IMR-90 (cell line): ENCODE measurements at regions not wholly inside any gene's neighbourhood (a gene's known extent, or its start where the extent isn't known, plus 50 kb on each side); places are given as distances from the start of the nearest gene placed in this dataset.

Source experiments
- ATAC-seq: fragments of 200-7000 bp; cut with Tn5 transposase; 2 replicates; pipeline ENCODE4 v1.9.1; 2020; ENCODE audit warnings: low read depth, mild to moderate bottlenecking, moderate library complexity
- BruUV-seq: library from RNA; stranded (reverse); fragments of 400-500 nt; replicated peaks from 2 replicates; lab custom pipeline; 2021; lab: Mats Ljungman, UMichigan
- CTCF ChIA-PET: fragments of 300-600 bp; formaldehyde crosslinking; extraction: SDS; loops from one replicate; lab custom pipeline; 2021; ENCODE audit warnings: antibody characterized with exemption; lab: Yijun Ruan, JAX
- POLR2A ChIA-PET: fragments of 300-600 bp; sonication (Branson Sonifier 250); formaldehyde crosslinking; loops from one replicate; lab custom pipeline; 2022; ENCODE audit warnings: antibody characterized with exemption; ENCODE audit not compliant: unreplicated experiment; lab: Charles Lee
- DNase-seq: peaks from one replicate; pipeline ENCODE4 v3.0.0; 2013
- H2AFZ ChIP-seq: replicated peaks from 2 replicates; pipeline ENCODE3; 2013; ENCODE audit warnings: low read length, mild to moderate bottlenecking; ENCODE audit not compliant: poor library complexity
- H2AK5ac ChIP-seq: 2 replicates; pipeline ENCODE4 v1.6.1; 2013; ENCODE audit warnings: low read depth, low read length, inconsistent platforms
- H2AK9ac ChIP-seq: replicated peaks from 2 replicates; pipeline ENCODE3; 2013; ENCODE audit warnings: mild to moderate bottlenecking, low read depth, low read length, moderate library complexity; ENCODE audit not compliant: poor library complexity
- H2BK120ac ChIP-seq: 2 replicates; pipeline ENCODE4 v1.6.1; 2013; ENCODE audit warnings: low read depth, low read length, inconsistent platforms
- H2BK15ac ChIP-seq: 3 replicates; pipeline ENCODE4 v1.6.1; 2013; ENCODE audit warnings: low read depth, low read length, inconsistent platforms
- H2BK20ac ChIP-seq: 2 replicates; pipeline ENCODE4 v1.6.1; 2013; ENCODE audit warnings: low read depth, mild to moderate bottlenecking, inconsistent platforms, low read length, moderate library complexity
- H2BK5ac ChIP-seq: 2 replicates; pipeline ENCODE4 v1.6.1; 2013; ENCODE audit warnings: mild to moderate bottlenecking, low read depth, low read length, inconsistent platforms; ENCODE audit not compliant: poor library complexity, severe bottlenecking
- H3K14ac ChIP-seq: replicated peaks from 2 replicates; pipeline ENCODE4 v1.6.1; 2013; ENCODE audit warnings: low read depth, low read length, inconsistent platforms
- H3K18ac ChIP-seq: 2 replicates; pipeline ENCODE4 v1.6.1; 2013; ENCODE audit warnings: low read depth, low read length, control low read depth
- H3K23ac ChIP-seq: 2 replicates; pipeline ENCODE4 v1.6.1; 2013; ENCODE audit warnings: low read depth, low read length, inconsistent platforms
- H3K27ac ChIP-seq: 2 replicates; pipeline ENCODE4 v1.5.1; 2013; ENCODE audit warnings: mild to moderate bottlenecking, control low read depth, low read length; ENCODE audit not compliant: insufficient read depth
- H3K27me3 ChIP-seq: 2 replicates; pipeline ENCODE4 v1.6.1; 2013; ENCODE audit warnings: low read length; ENCODE audit not compliant: control insufficient read depth, insufficient read depth
- H3K36me3 ChIP-seq: 2 replicates; pipeline ENCODE4 v1.6.1; 2013; ENCODE audit warnings: low read length, mixed read lengths; ENCODE audit not compliant: control insufficient read depth, insufficient read depth
- H3K4ac ChIP-seq: 2 replicates; pipeline ENCODE4 v1.6.1; 2013; ENCODE audit warnings: low read depth, low read length, inconsistent platforms
- H3K4me1 ChIP-seq: 2 replicates; pipeline ENCODE4 v1.6.1; 2013; ENCODE audit warnings: low read length, mixed read lengths; ENCODE audit not compliant: control insufficient read depth, insufficient read depth
- H3K4me2 ChIP-seq: 2 replicates; pipeline ENCODE4 v1.6.1; 2013; ENCODE audit warnings: low read depth, mild to moderate bottlenecking, control low read depth, low read length, moderate library complexity
- H3K4me3 ChIP-seq: 2 replicates; pipeline ENCODE4 v1.5.1; 2013; ENCODE audit warnings: low read depth, mild to moderate bottlenecking, control low read depth, low read length, moderate library complexity; ENCODE audit not compliant: insufficient read depth
- H3K56ac ChIP-seq: 2 replicates; pipeline ENCODE4 v1.6.1; 2013; ENCODE audit warnings: low read length, inconsistent platforms; ENCODE audit not compliant: insufficient read depth; ENCODE audit errors: extremely low read depth
- H3K79me1 ChIP-seq, 2 experiments: 2 replicates each; pipeline ENCODE4 v1.6.1; 2013; ENCODE audit warnings: low read length in 2 of 2, inconsistent platforms in 1 of 2, low read depth in 1 of 2
- H3K9ac ChIP-seq: 2 replicates; pipeline ENCODE4 v1.6.1; 2013; ENCODE audit warnings: low read depth, low read length, control low read depth
- H3K9me1 ChIP-seq: 2 replicates; pipeline ENCODE4 v1.6.1; 2013; ENCODE audit warnings: low read length, inconsistent platforms; ENCODE audit not compliant: insufficient read depth
- H3K9me3 ChIP-seq: 2 replicates; pipeline ENCODE4 v1.6.1; 2013; ENCODE audit warnings: low read length; ENCODE audit not compliant: control insufficient read depth, insufficient read depth
- H4K20me1 ChIP-seq: 2 replicates; pipeline ENCODE4 v1.6.1; 2013; ENCODE audit warnings: low read length, inconsistent platforms; ENCODE audit not compliant: insufficient read depth
- H4K5ac ChIP-seq: 2 replicates; pipeline ENCODE4 v1.6.1; 2013; ENCODE audit warnings: mild to moderate bottlenecking, low read depth, low read length, control low read depth
- H4K8ac ChIP-seq, 2 experiments: 2 replicates each; pipeline ENCODE4 v1.6.1; 2013; ENCODE audit warnings: low read depth in 2 of 2, low read length in 2 of 2, control low read depth in 1 of 2, inconsistent platforms in 1 of 2
- H4K91ac ChIP-seq: 2 replicates; pipeline ENCODE4 v1.6.1; 2013; ENCODE audit warnings: low read depth, low read length, inconsistent platforms; ENCODE audit not compliant: insufficient read depth
- BHLHE40 ChIP-seq: fragments of 150-350 bp; IDR thresholded peaks from 2 replicates; pipeline ENCODE4 v1.6.1; 2016; ENCODE audit warnings: mild to moderate bottlenecking, low read depth, low read length
- CEBPB ChIP-seq: IDR thresholded peaks from 2 replicates; pipeline ENCODE4 v1.6.1; 2012; ENCODE audit warnings: low read depth, low read length, improper control_type of control experiment
- CHD1 ChIP-seq: IDR thresholded peaks from 2 replicates; pipeline ENCODE4 v1.6.1; 2012; ENCODE audit warnings: low read depth, low read length, improper control_type of control experiment
- CTCF ChIP-seq: conservative IDR thresholded peaks from 2 replicates; pipeline ENCODE4 v1.5.1; 2012; ENCODE audit warnings: mild to moderate bottlenecking, low read depth, low read length, improper control_type of control experiment
- FOS ChIP-seq: fragments of 150-350 bp; IDR thresholded peaks from 2 replicates; pipeline ENCODE4 v1.6.1; 2016; ENCODE audit warnings: low read depth, low read length
- MAFK ChIP-seq: IDR thresholded peaks from 2 replicates; pipeline ENCODE4 v1.6.1; 2012; ENCODE audit warnings: low read depth, low read length, improper control_type of control experiment
- MAZ ChIP-seq: IDR thresholded peaks from 2 replicates; pipeline ENCODE4 v1.6.1; 2012; ENCODE audit warnings: low read depth, mild to moderate bottlenecking, low read length, improper control_type of control experiment, moderate library complexity, borderline replicate concordance
- MXI1 ChIP-seq: IDR thresholded peaks from 2 replicates; pipeline ENCODE4 v1.6.1; 2012; ENCODE audit warnings: low read depth, mild to moderate bottlenecking, low read length, moderate library complexity, borderline replicate concordance
- NFE2L2 ChIP-seq: fragments of 150-350 bp; IDR thresholded peaks from 2 replicates; pipeline ENCODE4 v1.6.1; 2016; ENCODE audit warnings: low read depth, mild to moderate bottlenecking, low read length
- POLR2A ChIP-seq: IDR thresholded peaks from 2 replicates; pipeline ENCODE4 v1.6.1; 2012; ENCODE audit warnings: mild to moderate bottlenecking, low read depth, low read length
- RAD21 ChIP-seq: IDR thresholded peaks from 2 replicates; pipeline ENCODE4 v1.6.1; 2012; ENCODE audit warnings: low read length, improper control_type of control experiment
- RCOR1 ChIP-seq: IDR thresholded peaks from 2 replicates; pipeline ENCODE4 v1.6.1; 2012; ENCODE audit warnings: mild to moderate bottlenecking, low read length, improper control_type of control experiment; ENCODE audit not compliant: insufficient replicate concordance
- RFX5 ChIP-seq: IDR thresholded peaks from 2 replicates; pipeline ENCODE4 v1.8.0; 2012; ENCODE audit warnings: low read depth, mild to moderate bottlenecking, low read length, moderate library complexity
- SMC3 ChIP-seq: fragments of 150-350 bp; IDR thresholded peaks from 2 replicates; pipeline ENCODE4 v1.6.1; 2016; ENCODE audit warnings: low read depth, mild to moderate bottlenecking, antibody characterized with exemption, low read length, moderate library complexity
- USF2 ChIP-seq: fragments of 150-350 bp; IDR thresholded peaks from 2 replicates; pipeline ENCODE4 v1.6.1; 2017; ENCODE audit warnings: mild to moderate bottlenecking, antibody characterized with exemption, low read length, low read depth
- WGBS, 2 experiments: methylation state at CpG; one replicate each; pipeline versions ENCODE4 v1.1.5 to v1.1.7; 2013; ENCODE audit warnings: missing lambda C conversion rate in 2 of 2; ENCODE audit not compliant: insufficient read length in 1 of 2; ENCODE audit errors: extremely low coverage in 2 of 2; 5-methylcytosine and 5-hydroxymethylcytosine counted together
- dilution Hi-C: fragments of 300-500 bp; cut with HindIII; formaldehyde crosslinking; loops from one replicate; pipeline ENCODE4 v1.14.3; 2018; ENCODE audit warnings: low sequenced_read_pairs; ENCODE audit not compliant: unreplicated experiment
- in situ Hi-C: fragments of 300-500 bp; cut with MboI; formaldehyde crosslinking; loops from 3 replicates; pipeline ENCODE4 v1.14.3; 2019; ENCODE audit warnings: low sequenced_read_pairs, inconsistent platforms, mixed read lengths
- intact Hi-C: fragments of 100-400 bp; cut with micrococcal nuclease; formaldehyde crosslinking; loops from 2 replicates; pipeline ENCODE4 v1.10.0; 2022
- TF ChIP-seq, protein P1 (sequence below): fragments of 150-350 bp; IDR thresholded peaks from 2 replicates; pipeline ENCODE4 v1.6.1; 2016; ENCODE audit warnings: low read depth, mild to moderate bottlenecking, low read length, moderate library complexity, borderline replicate concordance

DNA sequence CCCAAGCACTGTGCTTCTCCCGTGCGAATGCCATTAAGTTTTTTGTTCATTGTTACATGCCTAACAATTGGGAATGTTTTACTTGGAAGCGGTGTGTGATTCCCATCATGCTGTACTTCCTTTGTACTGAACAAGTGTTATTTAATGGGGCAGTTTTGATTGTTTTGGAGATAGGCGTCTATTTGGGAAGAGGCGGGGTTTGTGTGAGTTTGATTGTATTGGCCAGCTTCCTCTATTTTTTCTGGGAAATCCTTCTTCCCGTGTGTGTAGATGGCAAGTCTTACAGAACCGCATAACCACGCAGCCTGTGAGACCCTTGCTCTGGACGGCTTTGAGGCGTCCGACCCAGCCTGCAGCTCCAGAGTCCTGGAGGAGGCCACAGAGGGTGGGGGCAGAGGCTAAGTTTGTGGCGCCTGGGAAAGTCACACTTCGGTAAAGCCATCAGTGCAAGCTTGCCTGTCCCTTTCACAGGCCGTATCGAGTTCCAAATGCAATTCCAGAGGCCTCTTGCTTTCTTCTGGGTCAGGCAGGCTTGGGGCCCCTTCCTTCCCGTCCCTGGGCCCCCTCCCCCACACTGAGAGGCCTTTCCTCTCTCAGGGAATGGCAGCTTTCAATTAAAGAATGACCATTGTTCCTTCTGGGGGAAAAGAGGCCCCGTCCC, 210.3 kb downstream of the TOMM20 start:
- dilution Hi-C loops (no loop called here), in situ Hi-C loops (no loop called here), intact Hi-C loops (no loop called here)
- Histone ChIP-seq H2BK15ac (no peak overlapping the region; the same call in 2 of the 3 replicates), H3K4me2 (no peak overlapping the region), H3K79me1 (no peaks in the 10 kb centered on the region), H4K20me1 (no peaks in the 10 kb centered on the region), H3K4me3 (no peak overlapping the region), H2AFZ (no peak overlapping the region), H3K9ac (no peak overlapping the region), H2AK5ac (peak overlapping the region; percentile 3; the same call in 1 of the 2 replicates), H3K9me3 (no peaks in the 10 kb centered on the region), H4K91ac (no peak overlapping the region), H4K8ac (no peak overlapping the region; a peak in 1 of 4 replicates), H3K27me3 (no peaks in the 10 kb centered on the region), H3K36me3 (no peaks in the 10 kb centered on the region), H3K9me1 (peaks cover 10% of the 10 kb centered on the region), H3K23ac (no peak overlapping the region), H2AK9ac (no peak overlapping the region), H2BK5ac (no peak overlapping the region), H3K18ac (no peak overlapping the region; the same call in 1 of the 2 replicates), H3K14ac (peak overlapping the region; percentile 50; the same call in 1 of the 2 replicates), H4K5ac (no peak overlapping the region), H3K4me1 (peaks cover 16% of the 10 kb centered on the region), H2BK120ac (no peak overlapping the region), H2BK20ac (no peak overlapping the region), H3K27ac (no peak overlapping the region), H3K56ac (no peak overlapping the region), H3K4ac (no peak overlapping the region; the same call in 1 of the 2 replicates)
- ATAC-seq, result no peak
- no TSS peak for BruUV-seq
- ChIA-PET POLR2A (no interaction called here), CTCF (interaction anchor here (0.7 to 1.0 kb wide), 2 partner anchors 166 to 402 kb away, joined by 3 read pairs; no protein-coding TSS in a partner anchor)
- no peak for TF ChIP-seq MAZ
- no peak for TF ChIP-seq RFX5
- no peak for TF ChIP-seq MXI1
- no peak for TF ChIP-seq USF2
- TF ChIP-seq CTCF, result no peak
- no peak for TF ChIP-seq RAD21
- no peak for TF ChIP-seq NFE2L2
- TF ChIP-seq, protein P1, sequence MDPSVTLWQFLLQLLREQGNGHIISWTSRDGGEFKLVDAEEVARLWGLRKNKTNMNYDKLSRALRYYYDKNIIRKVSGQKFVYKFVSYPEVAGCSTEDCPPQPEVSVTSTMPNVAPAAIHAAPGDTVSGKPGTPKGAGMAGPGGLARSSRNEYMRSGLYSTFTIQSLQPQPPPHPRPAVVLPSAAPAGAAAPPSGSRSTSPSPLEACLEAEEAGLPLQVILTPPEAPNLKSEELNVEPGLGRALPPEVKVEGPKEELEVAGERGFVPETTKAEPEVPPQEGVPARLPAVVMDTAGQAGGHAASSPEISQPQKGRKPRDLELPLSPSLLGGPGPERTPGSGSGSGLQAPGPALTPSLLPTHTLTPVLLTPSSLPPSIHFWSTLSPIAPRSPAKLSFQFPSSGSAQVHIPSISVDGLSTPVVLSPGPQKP, result no peak
- TF ChIP-seq POLR2A, result no peak
- TF ChIP-seq CHD1, result no peak
- no peak for TF ChIP-seq MAFK
- no peak for TF ChIP-seq CEBPB
- no peak for TF ChIP-seq RCOR1
- no peak for TF ChIP-seq BHLHE40
- no peak for TF ChIP-seq SMC3
- no peak for TF ChIP-seq FOS
- no peak for DNase-seq
- 100% methylated on average over 3 of the region's 17 CpGs; no CpG with 5 or more reads in 1 of the 2 experiments for WGBS, 2 experiments
